Activated naive CD4-positive, alpha-beta T cell treated with anti-CD3 and anti-CD28 coated beads, Interleukin-2, amount 10 ng/mL, durations not matched to agents 7 days and 5 days (primary cell): ENCODE measurements at regions not wholly inside any gene's neighbourhood (a gene's known extent, or its start where the extent isn't known, plus 50 kb on each side); places are given as distances from the start of the nearest gene placed in this dataset.
"Not testable (repeated sequence)": the region's sequence is repeated elsewhere in the genome, so short reads cannot be mapped to it uniquely, and the experiment has no call there.

Experiments used
- CTCF ChIA-PET: fragments of 350-600 bp; sonication (Branson Sonifier 250); formaldehyde crosslinking; loops from one replicate; lab custom pipeline; 2021; ENCODE audit warnings: antibody characterized with exemption; lab: Charles Lee
- DNase-seq: peaks from one replicate; pipeline ENCODE4 v3.0.0-alpha.2; 2020
- H3K27ac Mint-ChIP-seq: one replicate; pipeline ENCODE4 v1.8.0; 2021; ENCODE audit warnings: mild to moderate bottlenecking, moderate library complexity, mixed read lengths
- H3K27me3 Mint-ChIP-seq: one replicate; pipeline ENCODE4 v1.8.0; 2021; ENCODE audit warnings: mild to moderate bottlenecking, mixed read lengths
- H3K36me3 Mint-ChIP-seq: one replicate; pipeline ENCODE4 v1.8.0; 2021; ENCODE audit warnings: mixed read lengths
- H3K4me1 Mint-ChIP-seq: one replicate; pipeline ENCODE4 v1.8.0; 2021; ENCODE audit warnings: mixed read lengths
- H3K4me3 Mint-ChIP-seq: one replicate; pipeline ENCODE4 v1.8.0; 2021; ENCODE audit warnings: mild to moderate bottlenecking, moderate library complexity, mixed read lengths
- H3K9me3 Mint-ChIP-seq: one replicate; pipeline ENCODE4 v1.8.0; 2021; ENCODE audit warnings: mixed read lengths

DNA sequence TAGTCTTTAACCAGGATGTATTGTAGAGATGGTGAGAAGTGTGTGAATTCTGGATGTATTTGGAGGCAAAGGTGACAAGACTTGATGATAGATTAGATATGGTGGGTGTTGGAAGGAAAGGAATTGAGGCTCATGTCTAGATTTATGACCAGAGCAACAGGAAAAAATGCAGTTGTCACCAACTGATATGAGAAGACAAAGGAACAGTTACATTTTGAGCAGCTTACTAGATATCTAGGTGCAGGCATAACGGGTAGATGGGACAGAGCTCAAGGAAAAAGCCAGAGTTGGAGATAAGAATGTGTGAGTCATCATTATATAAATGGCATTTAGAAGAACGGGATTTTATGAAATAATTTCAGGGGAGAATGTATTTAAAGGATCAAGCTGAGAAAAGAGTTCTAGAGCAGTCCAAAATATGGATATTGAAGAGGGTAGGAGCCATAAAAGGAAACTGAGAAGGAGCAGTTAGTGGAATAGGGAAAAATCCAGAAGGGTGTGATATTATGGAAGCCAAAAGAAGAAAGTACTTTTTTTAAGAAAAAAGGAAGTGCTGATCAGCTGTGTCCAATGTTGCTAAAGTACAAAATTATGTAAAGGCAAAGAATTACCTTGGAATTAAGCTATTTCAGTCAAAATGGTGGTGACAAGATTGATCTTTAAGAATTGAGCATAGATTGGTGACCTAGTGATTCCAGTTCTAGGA lies 262.5 kb downstream of the CGGBP1 start:
- H3K27me3 Mint-ChIP-seq, result peaks cover 47% of the 10 kb centered on the region

DNA sequence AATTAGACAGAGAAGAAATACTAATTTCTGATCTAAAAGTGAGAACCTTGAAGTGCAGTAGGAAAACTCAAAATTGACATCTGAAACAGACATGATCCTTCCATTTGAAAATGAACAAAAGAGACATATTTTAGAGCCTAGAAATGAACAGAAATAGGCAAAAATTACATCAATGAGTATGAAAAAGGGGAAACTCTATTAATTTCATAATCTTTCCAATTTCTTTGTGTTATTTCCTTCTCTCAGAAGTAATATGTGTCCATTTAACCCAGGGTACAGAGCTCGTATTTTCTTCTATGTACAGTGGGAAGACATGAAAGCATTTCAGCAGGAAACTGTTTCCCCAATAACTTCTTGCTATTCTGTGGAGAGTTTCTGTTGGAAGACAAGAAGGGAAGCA lies 263.1 kb downstream of the CGGBP1 start:
- no peaks in the 10 kb centered on the region for H3K9me3 Mint-ChIP-seq
- H3K27me3 Mint-ChIP-seq, result peaks cover 52% of the 10 kb centered on the region
- H3K4me3 Mint-ChIP-seq, result no peak overlapping the region
- peaks cover 19% of the 10 kb centered on the region for H3K4me1 Mint-ChIP-seq
- DNase-seq, result no peak
- no peak overlapping the region for H3K27ac Mint-ChIP-seq
- H3K36me3 Mint-ChIP-seq, result no peaks in the 10 kb centered on the region
- CTCF ChIA-PET, result no interaction called here

More for the DNA sequence above, 262.5 kb downstream of the CGGBP1 start:
- Mint-ChIP-seq H3K9me3 (no peaks in the 10 kb centered on the region), H3K36me3 (no peaks in the 10 kb centered on the region), H3K4me1 (peaks cover 19% of the 10 kb centered on the region), H3K4me3 (no peak overlapping the region), H3K27ac (no peak overlapping the region)
- CTCF ChIA-PET, result no interaction called here
- no peak for DNase-seq

DNA sequence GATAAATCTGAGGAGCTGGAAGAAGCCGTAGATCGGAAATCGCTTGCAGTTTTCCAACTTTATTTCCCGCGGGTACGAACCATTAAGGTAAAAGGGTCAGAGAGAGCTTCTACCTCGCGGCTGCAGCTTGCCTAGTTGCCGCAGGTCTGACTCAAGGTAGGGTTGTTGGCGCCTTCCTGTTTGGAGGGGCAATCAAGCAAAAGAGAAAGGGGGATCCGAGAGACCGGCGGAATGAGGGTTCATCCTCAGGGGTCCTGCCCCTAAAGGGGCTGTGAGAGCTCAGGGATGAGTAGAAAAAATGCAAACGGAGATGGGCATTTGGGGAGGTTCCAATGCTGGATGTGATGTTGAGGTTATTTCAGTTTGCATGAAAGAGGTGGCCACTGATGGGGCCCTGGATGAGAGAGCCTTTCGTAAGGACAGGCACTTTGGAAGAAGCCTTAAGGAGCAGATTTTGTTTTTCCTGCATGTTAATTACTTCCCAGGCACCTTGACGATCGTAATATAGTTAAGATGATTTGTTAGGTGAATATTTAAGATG lies 265.4 kb downstream of the CGGBP1 start:
- no peak overlapping the region for H3K27ac Mint-ChIP-seq
- peaks cover 48% of the 10 kb centered on the region for H3K27me3 Mint-ChIP-seq
- no peaks in the 10 kb centered on the region for H3K36me3 Mint-ChIP-seq
- DNase-seq, result no peak
- H3K9me3 Mint-ChIP-seq, result no peaks in the 10 kb centered on the region
- no peak overlapping the region for H3K4me3 Mint-ChIP-seq
- H3K4me1 Mint-ChIP-seq, result peaks cover 19% of the 10 kb centered on the region
- CTCF ChIA-PET, result interaction anchor here (1.3 kb wide), 1 partner anchor 211 kb away, joined by 4 read pairs; no protein-coding TSS in a partner anchor

DNA sequence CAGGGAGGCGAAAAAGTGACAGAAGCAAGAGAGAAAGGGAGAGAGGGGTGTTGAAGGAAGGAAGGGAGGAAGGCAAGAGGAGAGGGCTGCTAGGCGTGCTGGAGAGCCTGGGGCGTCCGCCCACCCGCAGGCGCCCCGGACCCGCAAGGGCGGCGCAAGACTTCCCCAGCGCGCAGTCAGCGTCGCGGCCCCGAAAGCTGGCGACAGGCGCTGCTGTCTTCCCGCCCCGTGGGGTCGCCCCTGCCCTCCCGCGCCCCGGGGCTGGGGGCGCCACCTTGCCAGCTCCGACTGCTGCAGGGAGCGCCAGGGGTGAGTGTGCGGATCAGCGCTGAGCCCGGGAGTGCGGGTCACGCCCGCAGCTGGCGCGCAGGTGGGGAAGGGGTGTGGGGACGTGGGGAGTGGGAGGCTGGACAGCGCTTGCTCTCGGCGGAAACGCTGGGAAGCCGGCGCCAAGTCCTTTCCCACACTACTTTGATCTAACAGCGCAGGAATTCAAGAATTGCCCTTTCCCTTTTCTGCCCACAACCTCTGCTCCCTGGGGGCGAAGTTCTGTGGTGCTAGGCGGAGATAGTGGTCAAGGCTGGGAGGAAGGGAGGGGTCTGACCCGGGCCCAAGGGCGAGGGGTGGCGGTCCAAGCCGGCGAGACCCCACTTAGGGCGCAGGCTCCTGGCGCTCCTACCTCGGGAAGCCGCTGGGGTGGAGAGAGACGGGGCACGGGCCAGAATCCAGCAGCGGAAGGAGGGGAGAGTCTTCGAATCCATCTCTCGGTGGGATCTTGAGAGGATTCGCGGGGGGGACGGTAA lies 266.1 kb downstream of the CGGBP1 start, which contains the start of gene HTR1F:
HTR1F (plus strand) TSS at position 173 of the 803 bp plus-strand sequence.
- Mint-ChIP-seq H3K27me3 (peaks cover 42% of the 10 kb centered on the region), H3K4me1 (peaks cover 19% of the 10 kb centered on the region), H3K9me3 (no peaks in the 10 kb centered on the region), H3K4me3 (peak within 1 kb of the TSS; percentile 41), H3K27ac (no peak within 1 kb of the TSS), H3K36me3 (no peaks in the 10 kb centered on the region)
- CTCF ChIA-PET, result interaction anchor here (1.3 kb wide), 1 partner anchor 212 kb away, joined by 4 read pairs; no protein-coding TSS in a partner anchor
- peak; percentile 20 for DNase-seq

- Mint-ChIP-seq H3K36me3 (no peaks in the 10 kb centered on the region), H3K9me3 (no peaks in the 10 kb centered on the region), H3K27me3 (peaks cover 42% of the 10 kb centered on the region), H3K27ac (no peak overlapping the region), H3K4me1 (peaks cover 19% of the 10 kb centered on the region), H3K4me3 (peak overlapping the region; percentile 41)
- no peak for DNase-seq
- CTCF ChIA-PET, result interaction anchor here (1.3 kb wide), 1 partner anchor 212 kb away, joined by 4 read pairs; no protein-coding TSS in a partner anchor
Measured at GRCh38 chr3:87792198-87792533, 266.6 kb downstream of the CGGBP1 start.

DNA sequence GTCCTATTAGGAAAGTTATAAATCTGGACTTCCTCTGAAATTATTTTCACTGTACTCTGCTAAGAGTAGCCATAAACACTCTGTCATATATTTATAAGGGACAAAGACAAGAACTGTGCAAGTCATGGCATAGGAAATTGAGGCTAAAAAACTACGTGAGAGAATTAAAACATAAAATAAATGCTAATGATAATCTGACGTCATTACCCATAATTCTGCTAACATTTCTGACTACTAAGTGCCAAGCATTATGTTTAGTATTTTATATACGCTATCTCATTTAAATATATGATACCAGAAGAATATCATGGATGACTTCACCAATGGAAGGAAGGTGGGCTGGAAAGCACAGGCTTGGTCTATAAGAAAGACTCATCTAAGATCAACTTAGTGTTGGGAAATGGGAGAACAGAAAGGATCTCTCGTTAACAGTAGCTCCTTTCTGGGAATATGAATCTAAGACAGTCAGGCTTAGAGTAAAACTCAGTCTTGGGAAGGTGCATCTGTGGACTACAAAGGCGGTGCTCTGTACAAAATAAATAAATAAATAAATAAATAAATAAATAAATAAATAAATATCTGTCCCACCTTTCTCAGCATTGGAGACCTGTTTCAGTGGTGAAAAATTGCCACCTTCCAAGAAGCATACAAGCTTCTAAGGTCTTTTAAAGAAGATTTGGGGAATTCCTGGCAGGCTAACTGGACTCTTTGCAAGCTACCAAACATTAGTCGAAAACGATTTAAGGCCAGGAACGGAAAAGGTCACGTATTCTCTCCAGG lies 267.4 kb downstream of the CGGBP1 start:
- DNase-seq, result no peak
- Mint-ChIP-seq H3K36me3 (no peaks in the 10 kb centered on the region), H3K4me1 (peaks cover 15% of the 10 kb centered on the region), H3K4me3 (no peak overlapping the region), H3K9me3 (no peaks in the 10 kb centered on the region), H3K27ac (no peak overlapping the region), H3K27me3 (peaks cover 42% of the 10 kb centered on the region)
- CTCF ChIA-PET, result no interaction called here

GRCh38 chr3:87789049-87789448 lies 269.8 kb downstream of the CGGBP1 start:
- H3K9me3 Mint-ChIP-seq, H3K4me3 Mint-ChIP-seq, CTCF ChIA-PET, H3K36me3 Mint-ChIP-seq, H3K27ac Mint-ChIP-seq, DNase-seq: not testable (repeated sequence)
- Mint-ChIP-seq H3K4me1 (peaks cover 10% of the 10 kb centered on the region), H3K27me3 (peaks cover 33% of the 10 kb centered on the region)

GRCh38 chr3:87788516-87788915 lies 270.3 kb downstream of the CGGBP1 start:
- peaks cover 9% of the 10 kb centered on the region for H3K4me1 Mint-ChIP-seq
- peaks cover 28% of the 10 kb centered on the region for H3K27me3 Mint-ChIP-seq
- CTCF ChIA-PET, result no interaction called here
- no peak overlapping the region for H3K27ac Mint-ChIP-seq
- no peaks in the 10 kb centered on the region for H3K36me3 Mint-ChIP-seq
- DNase-seq, result no peak
- no peaks in the 10 kb centered on the region for H3K9me3 Mint-ChIP-seq
- no peak overlapping the region for H3K4me3 Mint-ChIP-seq

DNA sequence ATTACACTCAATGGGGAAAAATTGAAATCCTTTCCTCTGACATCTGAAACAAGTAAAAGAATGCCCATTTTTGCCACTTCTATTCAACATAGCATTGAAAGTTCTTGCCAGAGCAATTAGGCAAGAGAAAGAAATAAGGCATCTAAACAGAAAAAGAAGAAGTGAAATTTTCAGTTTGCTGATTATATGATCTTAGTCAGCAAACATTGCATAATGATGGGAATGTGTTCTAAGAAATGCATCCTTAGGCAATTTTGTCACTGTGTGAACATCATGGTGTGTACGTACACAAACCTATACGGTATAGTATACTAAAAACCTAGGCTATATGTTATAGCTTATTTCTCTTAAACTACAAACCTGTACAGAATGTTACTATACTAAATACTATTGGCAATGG lies 278.0 kb downstream of the CGGBP1 start:
- CTCF ChIA-PET, result no interaction called here
- Mint-ChIP-seq H3K4me3 (no peak overlapping the region), H3K36me3 (no peaks in the 10 kb centered on the region), H3K4me1 (no peaks in the 10 kb centered on the region), H3K27me3 (no peaks in the 10 kb centered on the region), H3K9me3 (no peaks in the 10 kb centered on the region), H3K27ac (no peak overlapping the region)
- no peak for DNase-seq

DNA sequence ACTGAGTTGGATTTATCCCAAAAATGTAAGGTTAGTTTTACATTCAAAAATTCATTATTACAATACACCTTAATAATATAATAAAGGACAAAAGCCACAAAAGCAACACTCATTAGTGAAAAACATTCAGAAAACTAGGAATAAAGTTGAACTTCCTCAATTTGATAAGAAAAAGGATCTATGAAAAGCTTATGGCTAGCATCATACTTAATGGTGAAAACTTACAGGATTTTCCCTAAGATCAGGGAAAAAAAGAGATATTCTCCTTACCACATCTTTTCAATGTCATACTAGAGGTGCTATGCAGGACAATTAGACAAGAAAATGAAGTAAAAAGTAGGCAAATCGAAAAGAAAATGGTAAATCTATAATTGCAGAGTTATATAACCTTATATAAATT lies 279.9 kb downstream of the CGGBP1 start:
- Mint-ChIP-seq H3K9me3 (no peaks in the 10 kb centered on the region), H3K36me3 (no peaks in the 10 kb centered on the region), H3K4me3 (no peak overlapping the region), H3K4me1 (no peaks in the 10 kb centered on the region), H3K27me3 (no peaks in the 10 kb centered on the region), H3K27ac (no peak overlapping the region)
- CTCF ChIA-PET, result no interaction called here
- no peak for DNase-seq

GRCh38 chr3:87771337-87772192 lies 287.2 kb downstream of the CGGBP1 start:
- peak; percentile 55 for DNase-seq
- CTCF ChIA-PET, result interaction anchor here (0.8 to 2.9 kb wide), 10 partner anchors 13 to 473 kb away, joined by 3 to 17 read pairs (median 4); no protein-coding TSS in a partner anchor
- Mint-ChIP-seq H3K4me1 (no peaks in the 10 kb centered on the region), H3K9me3 (no peaks in the 10 kb centered on the region), H3K27me3 (peaks cover 3% of the 10 kb centered on the region), H3K27ac (no peak overlapping the region), H3K36me3 (no peaks in the 10 kb centered on the region), H3K4me3 (no peak overlapping the region)

GRCh38 chr3:87766721-87767120 lies 292.1 kb downstream of the CGGBP1 start:
- no peak for DNase-seq
- H3K27me3 Mint-ChIP-seq, result peaks cover 3% of the 10 kb centered on the region
- H3K36me3 Mint-ChIP-seq, result no peaks in the 10 kb centered on the region
- CTCF ChIA-PET, result no interaction called here
- H3K27ac Mint-ChIP-seq, result no peak overlapping the region
- H3K4me3 Mint-ChIP-seq, result no peak overlapping the region
- H3K4me1 Mint-ChIP-seq, result no peaks in the 10 kb centered on the region
- no peaks in the 10 kb centered on the region for H3K9me3 Mint-ChIP-seq

DNA sequence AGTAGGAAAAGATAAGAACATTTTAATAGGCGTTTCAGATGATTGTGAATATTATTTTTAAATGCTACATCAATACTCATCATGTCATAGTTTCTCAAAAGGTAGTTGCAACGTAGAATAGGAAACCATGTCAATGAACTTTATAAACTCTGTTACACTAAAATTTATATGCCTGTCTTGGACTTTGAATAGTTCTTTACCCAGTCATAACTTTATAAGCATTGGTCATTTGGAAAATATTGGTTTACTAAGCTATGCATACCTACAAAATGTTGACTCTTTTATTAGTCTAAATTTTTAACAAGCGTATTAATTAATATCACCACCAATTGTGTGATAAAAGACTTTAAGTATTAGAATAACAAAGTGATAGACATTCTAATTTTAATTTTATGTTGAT lies 293.5 kb downstream of the CGGBP1 start:
- Mint-ChIP-seq H3K27me3 (peaks cover 3% of the 10 kb centered on the region), H3K4me3 (no peak overlapping the region), H3K4me1 (no peaks in the 10 kb centered on the region), H3K36me3 (no peaks in the 10 kb centered on the region), H3K27ac (no peak overlapping the region), H3K9me3 (no peaks in the 10 kb centered on the region)
- no peak for DNase-seq
- CTCF ChIA-PET, result no interaction called here
